Body of pancreas (tissue), 4 donors: ENCODE measurements at regions not wholly inside any gene's neighbourhood (a gene's known extent, or its start where the extent isn't known, plus 50 kb on each side); places are given as distances from the start of the nearest gene placed in this dataset.

Experiments used
- ATAC-seq: fragments of 150-250 bp; one replicate; pipeline ENCODE4 v1.9.1; 2016
- DNase-seq, 4 donors: peaks; one replicate each; pipeline ENCODE4 v3.0.0-alpha.2; 2019
- H3K27ac ChIP-seq, 4 donors: fragments of 200-600 bp; sonication (generic); 1 replicate in 3 of 4; 2 replicates in 1 of 4; pipeline versions ENCODE4 v1.5.1 to v1.6.1; 2016 to 2019; ENCODE audit warnings: mild to moderate bottlenecking in 1 of 4, mixed read lengths in 1 of 4, moderate library complexity in 1 of 4
- H3K27me3 ChIP-seq, 2 donors: fragments of 200-600 bp; sonication (generic); one replicate each; pipeline ENCODE4 v1.6.0; 2016; ENCODE audit warnings: mild to moderate bottlenecking in 1 of 2
- H3K36me3 ChIP-seq, 2 donors: fragments of 200-600 bp; sonication (generic); replicated peaks in 1 of 2; 2 replicates each; pipeline ENCODE4 v1.5.1; 2016; ENCODE audit warnings: low read depth in 2 of 2; ENCODE audit not compliant: insufficient read depth in 1 of 2
- H3K4me1 ChIP-seq: fragments of 200-600 bp; sonication (generic); one replicate; pipeline ENCODE4 v1.6.0; 2016
- H3K4me3 ChIP-seq, 2 donors: fragments of 200-600 bp; sonication (generic); 1 replicate in 1 of 2; 2 replicates in 1 of 2; pipeline ENCODE4 v1.5.1; 2016 to 2019
- H3K9me3 ChIP-seq, 3 donors: fragments of 200-600 bp; sonication (generic); 1 replicate in 2 of 3; 2 replicates in 1 of 3; pipeline ENCODE4 v1.5.1; 2016
- CTCF ChIP-seq, 7 experiments: fragments of 450-650 bp in 4 of 7; fragments of 200-600 bp in 3 of 7; sonication (generic) in 3 of 7; IDR thresholded peaks; one replicate each; pipeline ENCODE4 v1.5.1; 2016 to 2019; ENCODE audit warnings: antibody characterized with exemption in 7 of 7
- POLR2A ChIP-seq, 3 donors: fragments of 450-650 bp; IDR thresholded peaks; one replicate each; pipeline ENCODE4 v1.6.1; 2016; ENCODE audit warnings: antibody characterized with exemption in 3 of 3, mild to moderate bottlenecking in 2 of 3
- WGBS, 2 donors: methylation state at CpG; one replicate each; pipeline ENCODE4 v1.1.5; 2017; 5-methylcytosine and 5-hydroxymethylcytosine counted together
- intact Hi-C: fragments of 100-400 bp; cut with DNase I; formaldehyde crosslinking; loops from one replicate; pipeline ENCODE4 v1.15.1; 2023

DNA sequence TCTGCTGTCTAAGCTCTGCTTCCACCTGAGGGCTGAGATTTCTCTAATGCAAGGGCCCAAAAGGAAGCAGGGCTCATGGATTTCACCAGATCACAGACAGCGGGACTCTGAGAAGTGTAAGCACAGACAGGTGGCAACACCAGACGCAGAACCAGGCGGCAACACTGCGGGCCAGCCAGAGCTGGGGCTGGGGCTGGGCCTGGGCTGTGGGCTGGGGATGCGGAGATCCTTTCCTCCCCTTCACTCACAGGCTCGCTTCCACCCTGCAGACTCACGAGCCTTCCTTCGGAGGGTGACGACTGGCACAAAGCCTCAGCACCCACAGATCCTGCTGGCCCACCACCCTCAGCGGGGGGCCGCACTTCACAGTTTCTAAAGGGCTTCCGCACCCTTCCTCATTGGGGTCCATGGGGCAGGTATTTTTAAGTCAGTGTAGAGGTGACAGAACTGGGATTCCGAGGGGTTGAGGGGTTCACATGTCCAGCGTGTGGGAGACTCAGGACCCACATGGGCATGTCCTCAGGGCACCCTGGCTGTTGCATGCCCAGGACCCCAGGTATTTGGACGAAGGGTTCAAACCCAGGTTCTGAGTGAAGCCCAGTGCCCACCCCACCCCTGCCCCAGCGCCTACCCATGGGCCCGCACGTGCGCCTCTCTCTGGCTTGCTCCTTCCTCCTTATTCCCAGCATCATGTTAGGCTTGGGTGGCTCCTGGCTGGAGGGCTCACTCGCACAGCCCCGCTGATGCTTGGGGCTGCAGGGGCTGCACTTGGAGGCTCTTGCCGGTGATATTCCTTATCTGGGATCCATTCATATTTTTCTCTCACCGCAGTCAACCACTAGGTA is 137.3 kb upstream of the GPR12 start:
- WGBS, 2 donors: 74 to 84% methylated on average over 16 to 21 of the region's 23 CpGs
- no peak overlapping the region for H3K4me3 ChIP-seq
- intact Hi-C loops: no loop called here
- no peaks in the 10 kb centered on the region for H3K27me3 ChIP-seq
- DNase-seq (no peak), ATAC-seq (no peak)
- no peak for TF ChIP-seq CTCF (IDR thresholded peaks at IDR 0.05)
- no peak for TF ChIP-seq POLR2A (IDR thresholded peaks at IDR 0.05)
- no peak overlapping the region for H3K27ac ChIP-seq
- H3K36me3 ChIP-seq: no peaks in the 10 kb centered on the region
- no peaks in the 10 kb centered on the region for H3K9me3 ChIP-seq
- H3K4me1 ChIP-seq: no peaks in the 10 kb centered on the region

DNA sequence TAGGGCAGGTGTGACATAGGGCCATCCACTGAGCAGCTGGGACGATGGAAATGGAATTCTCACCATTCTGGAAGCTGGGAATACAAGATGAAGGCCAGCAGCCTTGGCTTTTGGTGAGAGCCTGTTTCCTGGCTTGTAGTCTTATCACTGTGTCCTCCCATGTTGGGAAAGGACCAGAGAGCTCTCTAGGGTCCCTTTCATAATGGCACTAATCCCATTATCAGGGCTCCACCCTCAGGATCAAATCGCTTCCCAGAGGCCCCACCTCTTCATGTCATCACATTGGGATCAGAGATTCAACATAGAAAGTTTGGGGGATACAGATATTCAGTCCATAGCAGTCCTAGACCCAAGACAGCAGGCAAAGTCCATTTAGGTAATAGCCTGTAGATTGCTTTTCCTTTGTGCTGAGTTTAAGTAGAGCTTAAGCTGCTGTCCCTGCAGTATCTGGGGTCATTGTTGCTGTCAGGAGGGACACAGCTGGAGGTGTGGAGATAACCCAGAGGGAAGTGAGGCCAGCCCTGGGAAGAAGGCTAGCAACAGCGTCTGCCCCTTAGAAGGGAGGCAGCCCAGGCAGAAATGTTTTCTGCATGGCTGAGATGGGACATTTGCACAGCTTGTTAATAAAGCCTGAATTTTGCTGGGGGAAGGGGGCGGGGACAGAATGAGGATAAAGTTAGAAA is 136.5 kb upstream of the GPR12 start:
- H3K4me1 ChIP-seq: no peaks in the 10 kb centered on the region
- H3K9me3 ChIP-seq: no peaks in the 10 kb centered on the region
- no peaks in the 10 kb centered on the region for H3K36me3 ChIP-seq
- intact Hi-C loops: no loop called here
- no peaks in the 10 kb centered on the region for H3K27me3 ChIP-seq
- no peak for ATAC-seq
- no peak overlapping the region for H3K4me3 ChIP-seq
- H3K27ac ChIP-seq: no peak overlapping the region
- no peak for DNase-seq
- TF ChIP-seq CTCF (IDR thresholded peaks at IDR 0.05): no peak
- TF ChIP-seq POLR2A (IDR thresholded peaks at IDR 0.05): no peak
- 21 to 44% methylated on average over 4 of the region's 4 CpGs for WGBS, 2 donors

DNA sequence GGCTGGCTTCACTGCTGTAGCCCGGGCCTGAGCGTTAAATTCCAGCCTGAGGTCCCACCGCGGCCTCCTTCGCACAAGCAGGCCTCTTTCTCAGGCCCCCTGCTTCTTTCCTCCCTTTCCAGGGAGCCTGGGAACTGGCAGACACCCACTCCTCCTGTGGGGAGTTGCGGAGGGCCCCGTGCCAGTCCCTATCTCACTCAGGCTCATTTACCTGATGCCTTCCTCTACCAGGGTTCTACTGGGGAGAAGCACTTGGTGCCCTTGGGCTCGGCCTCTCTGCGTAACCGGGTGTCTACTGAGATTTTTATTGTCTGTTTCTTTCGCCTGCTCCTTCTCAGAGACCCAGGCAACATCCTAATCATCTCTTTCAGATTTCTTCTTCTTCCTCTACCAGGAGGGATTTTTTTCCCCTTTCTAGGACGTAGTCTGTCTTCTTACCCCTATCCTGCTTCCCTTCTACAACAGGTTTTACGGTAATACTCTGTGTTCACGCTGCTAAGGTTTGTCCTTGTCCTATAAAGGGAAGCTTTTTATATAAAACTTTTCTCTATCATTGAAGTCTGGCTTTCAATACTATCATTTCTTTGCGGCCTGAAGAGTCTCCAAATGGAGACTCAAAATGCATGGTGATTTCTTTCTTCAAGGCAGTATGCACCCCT is 135.4 kb upstream of the GPR12 start:
- 41 to 49% methylated on average over 14 to 15 of the region's 15 CpGs for WGBS, 2 donors
- TF ChIP-seq CTCF (IDR thresholded peaks at IDR 0.05) (no peak), POLR2A (IDR thresholded peaks at IDR 0.05) (no peak)
- no peaks in the 10 kb centered on the region for H3K27me3 ChIP-seq

DNA sequence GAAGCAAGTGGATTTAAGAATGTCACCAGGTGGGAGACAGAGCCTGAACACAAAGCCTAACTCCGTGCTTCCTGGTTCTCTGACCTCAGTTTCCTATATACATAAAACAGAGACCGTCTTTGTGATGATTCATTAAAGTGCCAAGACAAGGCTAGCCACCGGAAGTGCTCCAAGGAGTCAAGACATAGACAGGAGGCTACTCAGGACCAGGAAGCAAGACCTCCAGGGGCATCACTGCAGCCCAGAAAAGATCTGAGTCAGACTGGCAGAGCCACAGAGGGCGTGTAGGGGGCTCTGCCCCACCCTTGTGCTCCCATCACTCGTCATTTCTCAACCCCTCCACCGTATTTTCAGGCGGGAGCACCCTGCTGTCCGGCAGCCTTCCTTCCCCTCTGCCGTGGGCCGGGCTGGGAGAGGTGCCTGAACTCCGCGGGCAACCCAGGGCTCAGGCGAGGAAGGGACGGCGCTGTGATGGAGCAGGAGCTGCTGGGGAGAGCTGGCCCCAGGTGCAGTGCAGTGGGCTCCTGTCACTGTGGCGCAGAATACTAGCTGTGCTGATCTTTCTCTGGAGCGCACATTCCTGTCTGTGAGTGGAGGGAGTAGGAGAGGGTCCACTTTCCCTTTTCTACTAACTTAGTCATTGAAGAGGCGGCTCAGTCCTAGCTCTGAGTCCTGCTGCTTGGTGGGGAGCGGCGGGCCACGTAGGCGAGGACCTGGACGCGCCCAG is 134.7 kb upstream of the GPR12 start:
- TF ChIP-seq CTCF (IDR thresholded peaks at IDR 0.05) (no peak), POLR2A (IDR thresholded peaks at IDR 0.05) (no peak)
- no peak overlapping the region for H3K4me3 ChIP-seq
- H3K27ac ChIP-seq: no peak overlapping the region
- no peaks in the 10 kb centered on the region for H3K36me3 ChIP-seq
- WGBS, 2 donors: 21 to 27% methylated on average over 10 to 24 of the region's 24 CpGs
- intact Hi-C loops: no loop called here
- no peak for ATAC-seq
- H3K27me3 ChIP-seq: no peaks in the 10 kb centered on the region
- H3K9me3 ChIP-seq: no peaks in the 10 kb centered on the region
- H3K4me1 ChIP-seq: no peaks in the 10 kb centered on the region
- no peak for DNase-seq

More for the DNA sequence above, 135.4 kb upstream of the GPR12 start:
- Histone ChIP-seq H3K9me3 (no peaks in the 10 kb centered on the region), H3K36me3 (no peaks in the 10 kb centered on the region), H3K27ac (no peak overlapping the region), H3K4me3 (no peak overlapping the region), H3K4me1 (no peaks in the 10 kb centered on the region)
- intact Hi-C loops: no loop called here
- DNase-seq (no peak), ATAC-seq (no peak)
